GM13977 (cell line): ENCODE measurements at regions not wholly inside any gene's neighbourhood (a gene's known extent, or its start where the extent isn't known, plus 50 kb on each side); places are given as distances from the start of the nearest gene placed in this dataset.

Experiments
- DNase-seq: peaks from one replicate; pipeline ENCODE4 v3.0.0; 2012; ENCODE audit warnings: low spot score
- in situ Hi-C: fragments of 300-500 bp; cut with MboI; formaldehyde crosslinking; loops from one replicate; pipeline ENCODE4 v1.12.0; 2022; ENCODE audit warnings: low sequenced_read_pairs, low pct_unique_long_range_greater_than_20kb, mixed read lengths, inconsistent platforms; ENCODE audit not compliant: unreplicated experiment
- TF ChIP-seq, protein P1 (sequence below): IDR thresholded peaks from 2 replicates; pipeline ENCODE4 v1.5.1; 2012; ENCODE audit warnings: mild to moderate bottlenecking, control low read depth; ENCODE audit not compliant: insufficient read depth; ENCODE audit errors: extremely low read depth, missing control alignments

DNA sequence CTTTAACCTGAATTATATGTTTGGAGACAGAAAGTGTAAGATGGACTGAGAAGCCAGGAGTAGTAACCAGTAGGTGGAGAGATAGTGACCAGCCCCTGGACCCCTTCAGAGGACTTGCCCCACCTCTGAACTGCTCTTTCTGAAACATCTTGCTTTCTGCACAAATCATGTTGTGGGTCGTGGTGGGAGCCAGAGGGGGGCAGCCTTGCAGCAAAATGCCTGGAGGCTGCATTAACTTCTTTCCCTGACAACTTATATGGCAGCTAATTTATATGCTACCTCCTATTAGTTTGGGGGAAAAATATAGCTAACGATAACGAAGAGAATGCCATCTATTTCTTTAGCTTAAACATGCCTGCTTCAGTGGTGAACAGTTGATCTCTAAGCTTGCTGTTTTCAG lies 859.8 kb downstream of the MAFB start:
- TF ChIP-seq, protein P1, sequence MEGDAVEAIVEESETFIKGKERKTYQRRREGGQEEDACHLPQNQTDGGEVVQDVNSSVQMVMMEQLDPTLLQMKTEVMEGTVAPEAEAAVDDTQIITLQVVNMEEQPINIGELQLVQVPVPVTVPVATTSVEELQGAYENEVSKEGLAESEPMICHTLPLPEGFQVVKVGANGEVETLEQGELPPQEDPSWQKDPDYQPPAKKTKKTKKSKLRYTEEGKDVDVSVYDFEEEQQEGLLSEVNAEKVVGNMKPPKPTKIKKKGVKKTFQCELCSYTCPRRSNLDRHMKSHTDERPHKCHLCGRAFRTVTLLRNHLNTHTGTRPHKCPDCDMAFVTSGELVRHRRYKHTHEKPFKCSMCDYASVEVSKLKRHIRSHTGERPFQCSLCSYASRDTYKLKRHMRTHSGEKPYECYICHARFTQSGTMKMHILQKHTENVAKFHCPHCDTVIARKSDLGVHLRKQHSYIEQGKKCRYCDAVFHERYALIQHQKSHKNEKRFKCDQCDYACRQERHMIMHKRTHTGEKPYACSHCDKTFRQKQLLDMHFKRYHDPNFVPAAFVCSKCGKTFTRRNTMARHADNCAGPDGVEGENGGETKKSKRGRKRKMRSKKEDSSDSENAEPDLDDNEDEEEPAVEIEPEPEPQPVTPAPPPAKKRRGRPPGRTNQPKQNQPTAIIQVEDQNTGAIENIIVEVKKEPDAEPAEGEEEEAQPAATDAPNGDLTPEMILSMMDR, result peak; percentile 44
- no peak for DNase-seq
- in situ Hi-C loops, result no loop called here

DNA sequence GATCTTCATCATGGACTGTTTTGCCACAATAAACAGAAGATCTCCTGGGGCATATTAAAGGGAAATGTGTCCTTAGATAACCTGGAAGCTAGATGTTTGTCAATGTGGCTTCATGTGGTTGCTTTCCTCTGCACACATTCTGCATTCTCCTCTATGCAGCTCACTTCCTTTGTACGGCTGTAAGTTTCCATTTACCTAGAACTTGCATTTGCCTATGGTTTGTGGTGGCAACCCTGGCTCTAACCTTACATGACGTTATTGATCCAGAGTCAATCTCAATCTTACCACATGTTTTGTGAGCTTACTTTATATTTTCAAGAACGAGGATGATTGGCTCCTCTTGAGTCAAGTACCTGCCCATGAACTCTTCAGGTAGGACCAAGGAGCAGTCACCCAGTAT lies 863.1 kb downstream of the MAFB start:
- in situ Hi-C loops, result no loop called here
- TF ChIP-seq, protein P1, result no peak
- peak; percentile 26 for DNase-seq

DNA sequence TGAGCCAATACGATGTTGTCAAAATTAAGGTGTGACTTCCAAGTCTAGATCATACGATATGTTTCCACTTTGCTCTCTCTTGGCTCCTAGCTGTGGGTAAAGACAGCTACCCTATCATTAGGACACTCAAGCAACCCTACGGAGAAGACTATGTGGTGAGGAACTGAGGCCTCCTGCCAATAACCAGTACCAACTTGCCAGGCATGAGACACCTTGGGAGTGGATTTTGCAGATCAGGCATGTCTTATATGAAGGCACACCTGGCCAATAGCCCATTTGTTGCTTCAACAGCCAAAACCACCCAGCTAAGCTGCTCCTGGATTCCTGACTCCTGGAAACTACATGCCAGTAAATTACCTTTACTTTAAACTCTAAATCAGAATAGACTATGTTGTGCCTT lies 863.4 kb downstream of the DHX35 start:
- in situ Hi-C loops, result no loop called here
- DNase-seq, result no peak
- TF ChIP-seq, protein P1, result no peak

DNA sequence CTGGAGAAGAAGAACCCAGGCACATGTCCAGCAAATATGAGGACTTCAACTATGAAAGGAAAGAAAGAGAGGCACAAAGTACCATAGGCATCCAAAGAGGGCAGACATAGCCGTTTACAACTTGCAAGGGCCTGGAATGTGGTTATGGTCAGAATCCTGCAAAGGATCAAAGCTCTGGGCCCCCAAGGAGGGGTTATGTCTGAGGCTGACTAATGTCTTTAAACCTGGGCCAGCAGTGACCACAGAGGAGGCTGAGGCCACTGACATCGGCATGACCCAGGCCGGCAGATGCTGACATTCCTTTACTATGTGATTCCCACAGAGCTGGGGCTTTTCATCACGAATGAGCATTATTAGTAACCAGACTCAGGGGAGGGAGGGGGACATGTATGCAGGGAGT lies 861.1 kb downstream of the DHX35 start:
- TF ChIP-seq, protein P1, result no peak
- in situ Hi-C loops, result no loop called here
- no peak for DNase-seq

DNA sequence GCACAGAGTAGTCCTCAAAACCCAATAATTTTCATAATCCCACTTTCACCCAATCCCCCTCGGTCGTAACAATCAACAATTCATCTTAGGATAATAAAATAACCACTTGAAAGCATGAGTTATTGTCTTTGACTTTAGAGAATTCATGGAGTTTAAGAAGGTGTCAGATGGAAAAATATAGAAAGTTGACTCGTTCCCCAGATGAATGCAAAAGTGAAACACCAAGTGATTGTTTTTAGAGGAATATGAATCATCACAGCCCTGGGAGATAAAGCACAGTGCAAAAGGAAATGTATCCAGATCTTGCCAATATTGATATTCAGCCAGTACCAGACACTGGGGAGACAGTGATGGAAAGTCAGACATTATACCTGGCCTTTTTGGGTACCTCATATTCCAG lies 860.5 kb downstream of the DHX35 start:
- in situ Hi-C loops, result no loop called here
- DNase-seq, result no peak
- TF ChIP-seq, protein P1, result no peak

DNA sequence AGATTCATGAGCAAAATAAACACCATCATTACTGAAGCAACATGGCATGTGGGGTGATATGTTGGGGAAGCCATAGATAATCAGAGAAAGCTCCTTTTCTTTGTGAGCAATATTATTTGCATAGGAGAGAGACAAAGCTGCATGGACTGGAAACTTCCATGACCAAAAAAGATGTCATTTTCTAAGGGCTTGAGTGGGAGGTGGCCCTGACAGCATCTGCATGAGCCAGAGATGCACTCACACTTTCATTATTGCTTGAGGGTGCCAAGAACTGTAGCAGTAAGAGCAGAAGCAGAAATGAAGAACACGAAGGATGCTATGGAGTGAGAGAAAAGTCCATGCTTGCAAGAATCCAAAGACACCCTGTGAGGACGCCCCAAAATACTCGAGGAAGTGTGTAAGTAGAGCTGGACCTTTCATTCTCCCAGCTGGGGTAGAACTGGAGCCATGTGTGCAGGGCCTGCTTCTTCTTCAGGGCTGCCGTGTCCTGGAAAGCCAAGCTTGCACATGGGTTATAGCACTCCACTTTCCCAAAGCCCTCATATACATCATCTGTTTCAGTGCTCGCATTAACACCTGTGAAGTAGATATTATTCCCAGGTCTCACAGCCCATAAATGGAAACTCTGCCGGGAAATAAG lies 851.2 kb downstream of the DHX35 start:
- TF ChIP-seq, protein P1, result no peak
- peak; percentile 11 for DNase-seq
- in situ Hi-C loops, result no loop called here

DNA sequence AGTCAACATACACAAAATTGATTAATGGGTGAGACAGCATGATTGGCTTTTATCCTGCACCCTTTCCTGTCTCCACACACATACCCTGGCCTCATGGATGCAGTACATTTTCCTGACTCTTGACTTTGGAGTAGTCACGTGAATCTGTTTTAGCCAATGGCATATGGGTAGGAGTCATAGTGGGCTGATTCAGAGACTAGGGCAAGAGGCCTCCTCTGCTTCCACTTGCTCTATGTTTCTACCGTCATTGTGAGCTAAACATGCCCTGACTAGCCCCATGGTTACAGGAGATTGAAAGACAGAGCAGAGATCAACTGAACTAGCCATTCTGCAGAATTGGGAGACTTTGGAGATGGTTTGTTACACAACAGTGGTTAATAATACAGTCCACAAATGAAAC lies 850.0 kb downstream of the DHX35 start:
- TF ChIP-seq, protein P1, result no peak
- no peak for DNase-seq
- in situ Hi-C loops, result no loop called here
